Loucy (cell line): ENCODE measurements at regions not wholly inside any gene's neighbourhood (a gene's known extent, or its start where the extent isn't known, plus 50 kb on each side); places are given as distances from the start of the nearest gene placed in this dataset.

Experiments
- H2AFZ ChIP-seq: fragments of 200-600 bp; sonication (generic); 2 replicates; pipeline ENCODE4 v1.6.0; 2016; ENCODE audit warnings: antibody characterized with exemption, mild to moderate bottlenecking, low read length, moderate library complexity
- H3F3A ChIP-seq: fragments of 200-600 bp; 2 replicates; pipeline ENCODE4 v1.6.0; 2016; ENCODE audit warnings: antibody characterized with exemption, low read depth, mild to moderate bottlenecking
- H3K27me3 ChIP-seq: fragments of 200-600 bp; sonication (generic); 2 replicates; pipeline ENCODE4 v1.6.1; 2014; ENCODE audit warnings: low read length, mild to moderate bottlenecking; ENCODE audit not compliant: insufficient read depth, poor library complexity, severe bottlenecking
- H3K36me3 ChIP-seq: fragments of 200-600 bp; sonication (generic); 2 replicates; pipeline ENCODE4 v1.6.1; 2016; ENCODE audit warnings: low read length; ENCODE audit not compliant: insufficient read depth
- H3K4me1 ChIP-seq: fragments of 200-600 bp; sonication (generic); 2 replicates; pipeline ENCODE4 v1.5.1; 2014; ENCODE audit warnings: low read length, mild to moderate bottlenecking; ENCODE audit not compliant: insufficient read depth, poor library complexity, severe bottlenecking
- H3K4me2 ChIP-seq: fragments of 200-600 bp; sonication (generic); 2 replicates; pipeline ENCODE4 v1.6.0; 2014; ENCODE audit warnings: antibody characterized with exemption, low read length, low read depth, mild to moderate bottlenecking; ENCODE audit not compliant: poor library complexity, severe bottlenecking
- H3K4me3 ChIP-seq: fragments of 200-600 bp; sonication (generic); 2 replicates; pipeline ENCODE4 v1.5.1; 2014; ENCODE audit warnings: low read length, mild to moderate bottlenecking, mixed read lengths; ENCODE audit not compliant: poor library complexity, severe bottlenecking
- H3K79me2 ChIP-seq: fragments of 200-600 bp; sonication (generic); 2 replicates; pipeline ENCODE4 v1.6.1; 2014; ENCODE audit warnings: low read length; ENCODE audit not compliant: insufficient read depth
- H3K9ac ChIP-seq: fragments of 200-600 bp; sonication (generic); 2 replicates; pipeline ENCODE4 v1.6.0; 2014; ENCODE audit warnings: mild to moderate bottlenecking, low read depth, low read length, moderate library complexity; ENCODE audit not compliant: poor library complexity, severe bottlenecking
- H3K9me2 ChIP-seq: fragments of 200-600 bp; sonication (generic); replicated peaks from 2 replicates; pipeline ENCODE4 v1.6.1; 2016; ENCODE audit warnings: low read depth, low read length, mixed read lengths
- H3K9me3 ChIP-seq: fragments of 200-600 bp; sonication (generic); 2 replicates; pipeline ENCODE4 v1.6.1; 2014; ENCODE audit warnings: mild to moderate bottlenecking, antibody characterized with exemption, low read length, low read depth; ENCODE audit not compliant: insufficient read depth
- H4K20me1 ChIP-seq: fragments of 200-600 bp; sonication (generic); 2 replicates; pipeline ENCODE4 v1.6.0; 2014; ENCODE audit warnings: antibody characterized with exemption, low read length, mild to moderate bottlenecking; ENCODE audit not compliant: insufficient read depth, poor library complexity, severe bottlenecking
- CTCF ChIP-seq: fragments of 200-600 bp; sonication (generic); conservative IDR thresholded peaks from 2 replicates; pipeline ENCODE4 v1.5.1; 2014; ENCODE audit warnings: mild to moderate bottlenecking, antibody characterized with exemption, low read length
- EZH2phosphoT487 ChIP-seq: fragments of 200-600 bp; IDR thresholded peaks from 2 replicates; pipeline ENCODE4 v1.6.1; 2018; ENCODE audit warnings: antibody characterized with exemption, mild to moderate bottlenecking, moderate library complexity, borderline replicate concordance

- Histone ChIP-seq H3K79me2 (no peaks in the 10 kb centered on the region), H3K9ac (no peak overlapping the region), H3K9me2 (no peaks in the 10 kb centered on the region), H3F3A (no peaks in the 10 kb centered on the region), H4K20me1 (no peaks in the 10 kb centered on the region), H3K27me3 (no peaks in the 10 kb centered on the region), H3K4me3 (no peak overlapping the region), H2AFZ (no peak overlapping the region), H3K4me2 (no peak overlapping the region), H3K4me1 (no peaks in the 10 kb centered on the region), H3K9me3 (no peaks in the 10 kb centered on the region), H3K36me3 (no peaks in the 10 kb centered on the region)
- no peak for TF ChIP-seq EZH2phosphoT487
- no peak for TF ChIP-seq CTCF
Observed at GRCh38 chr4:95636061-95636460, 87.3 kb upstream of the UNC5C start.

GRCh38 chr4:95627709-95628108, 78.9 kb upstream of the UNC5C start:
- Histone ChIP-seq H3K9ac (no peak overlapping the region), H2AFZ (no peak overlapping the region), H3F3A (no peaks in the 10 kb centered on the region), H3K79me2 (no peaks in the 10 kb centered on the region), H3K4me1 (no peaks in the 10 kb centered on the region), H3K27me3 (no peaks in the 10 kb centered on the region), H3K36me3 (no peaks in the 10 kb centered on the region), H3K4me3 (no peak overlapping the region), H3K4me2 (no peak overlapping the region), H4K20me1 (no peaks in the 10 kb centered on the region), H3K9me2 (no peaks in the 10 kb centered on the region), H3K9me3 (no peaks in the 10 kb centered on the region)
- TF ChIP-seq CTCF: no peak
- TF ChIP-seq EZH2phosphoT487: no peak

GRCh38 chr4:95627024-95627605, 78.3 kb upstream of the UNC5C start:
- no peaks in the 10 kb centered on the region for H4K20me1 ChIP-seq

More at GRCh38 chr4:95627024-95627605, 78.3 kb upstream of the UNC5C start:
- no peak overlapping the region for H3K9ac ChIP-seq
- no peak overlapping the region for H2AFZ ChIP-seq
- no peaks in the 10 kb centered on the region for H3K4me1 ChIP-seq
- H3F3A ChIP-seq: no peaks in the 10 kb centered on the region
- TF ChIP-seq EZH2phosphoT487 (no peak), CTCF (no peak)
- no peak overlapping the region for H3K4me2 ChIP-seq
- H3K36me3 ChIP-seq: no peaks in the 10 kb centered on the region
- no peaks in the 10 kb centered on the region for H3K9me2 ChIP-seq
- no peaks in the 10 kb centered on the region for H3K79me2 ChIP-seq
- no peak overlapping the region for H3K4me3 ChIP-seq
- no peaks in the 10 kb centered on the region for H3K9me3 ChIP-seq
- no peaks in the 10 kb centered on the region for H3K27me3 ChIP-seq
